Gastroesophageal sphincter (tissue), 3 donors: ENCODE measurements at regions not wholly inside any gene's neighbourhood (a gene's known extent, or its start where the extent isn't known, plus 50 kb on each side); places are given as distances from the start of the nearest gene placed in this dataset.

ENCODE experiments used
- EP300 ChIP-seq: sonication (generic); formaldehyde crosslinking; IDR thresholded peaks from one replicate; pipeline ENCODE4 v1.6.1; 2017; ENCODE audit warnings: antibody characterized with exemption, mild to moderate bottlenecking
- POLR2A ChIP-seq, 2 donors: fragments of 450-650 bp; IDR thresholded peaks; one replicate each; pipeline ENCODE4 v1.6.1; 2017; ENCODE audit warnings: antibody characterized with exemption in 2 of 2, mild to moderate bottlenecking in 2 of 2, moderate library complexity in 1 of 2
- TF ChIP-seq, protein P1 (sequence below), 4 experiments: fragments of 200-600 bp in 2 of 4; fragments of 450-650 bp in 2 of 4; sonication (generic) in 1 of 4; IDR thresholded peaks; one replicate each; pipeline ENCODE4 v1.5.1; 2017 to 2019; ENCODE audit warnings: antibody characterized with exemption in 4 of 4, mild to moderate bottlenecking in 2 of 4, moderate library complexity in 2 of 4

DNA sequence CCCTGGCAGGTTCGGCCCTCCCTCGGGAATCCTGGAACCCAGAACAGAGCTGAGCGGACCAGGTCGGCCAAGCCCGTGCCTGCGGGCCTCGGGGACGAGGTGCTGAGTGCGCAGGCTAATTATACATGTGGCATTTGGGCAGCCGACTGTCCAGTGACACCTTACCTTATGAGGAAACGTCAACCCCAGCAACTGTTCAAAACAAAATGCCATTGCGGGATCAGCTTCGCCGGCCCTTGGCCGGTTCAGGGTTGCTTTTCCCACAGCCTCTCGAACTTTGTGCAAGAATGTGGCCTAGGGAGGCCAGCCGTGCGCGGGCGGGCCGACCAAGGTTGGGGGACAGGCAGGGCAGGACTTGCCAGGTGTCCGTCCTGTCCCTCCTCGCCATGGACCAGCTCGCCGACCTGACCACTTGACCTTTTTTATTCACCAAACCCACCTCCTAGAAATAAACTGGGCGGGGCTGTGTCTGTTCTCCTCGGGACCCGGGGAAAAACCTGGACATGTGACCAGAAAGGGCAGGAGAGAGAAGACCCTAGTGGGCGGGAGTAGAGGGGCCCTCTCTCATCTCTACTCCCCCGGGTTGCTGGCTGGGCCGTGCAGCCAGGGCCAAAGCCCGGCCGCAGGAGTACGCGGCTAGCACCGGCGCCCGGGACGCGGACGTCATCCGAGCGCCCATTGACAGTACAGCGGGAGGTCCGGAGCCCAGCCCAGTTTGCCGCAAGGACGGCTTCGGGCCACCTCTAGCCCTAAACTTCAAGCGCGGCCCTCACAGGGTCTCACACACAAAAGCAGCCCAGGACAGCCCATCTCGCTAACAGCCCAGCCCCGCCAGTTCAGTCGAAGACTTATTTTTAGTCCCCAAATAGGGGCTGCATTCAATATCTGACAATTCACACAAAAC, 134.3 kb upstream of the C11orf58 start:
- peak in 1 of 2 donors; percentile 26 for TF ChIP-seq POLR2A (IDR thresholded peaks at IDR 0.05)
- TF ChIP-seq, protein P1, sequence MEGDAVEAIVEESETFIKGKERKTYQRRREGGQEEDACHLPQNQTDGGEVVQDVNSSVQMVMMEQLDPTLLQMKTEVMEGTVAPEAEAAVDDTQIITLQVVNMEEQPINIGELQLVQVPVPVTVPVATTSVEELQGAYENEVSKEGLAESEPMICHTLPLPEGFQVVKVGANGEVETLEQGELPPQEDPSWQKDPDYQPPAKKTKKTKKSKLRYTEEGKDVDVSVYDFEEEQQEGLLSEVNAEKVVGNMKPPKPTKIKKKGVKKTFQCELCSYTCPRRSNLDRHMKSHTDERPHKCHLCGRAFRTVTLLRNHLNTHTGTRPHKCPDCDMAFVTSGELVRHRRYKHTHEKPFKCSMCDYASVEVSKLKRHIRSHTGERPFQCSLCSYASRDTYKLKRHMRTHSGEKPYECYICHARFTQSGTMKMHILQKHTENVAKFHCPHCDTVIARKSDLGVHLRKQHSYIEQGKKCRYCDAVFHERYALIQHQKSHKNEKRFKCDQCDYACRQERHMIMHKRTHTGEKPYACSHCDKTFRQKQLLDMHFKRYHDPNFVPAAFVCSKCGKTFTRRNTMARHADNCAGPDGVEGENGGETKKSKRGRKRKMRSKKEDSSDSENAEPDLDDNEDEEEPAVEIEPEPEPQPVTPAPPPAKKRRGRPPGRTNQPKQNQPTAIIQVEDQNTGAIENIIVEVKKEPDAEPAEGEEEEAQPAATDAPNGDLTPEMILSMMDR (IDR thresholded peaks at IDR 0.05), result no peak
- no peak for TF ChIP-seq EP300
